NCI-H526 treated with DMSO at 0.1 percent for 48 hours (cell line): ENCODE measurements at regions not wholly inside any gene's neighbourhood (a gene's known extent, or its start where the extent isn't known, plus 50 kb on each side); places are given as distances from the start of the nearest gene placed in this dataset.

ENCODE experiments used
- DNase-seq: peaks from one replicate; lab custom pipeline; 2025; lab: John Stamatoyannopoulos, UW

GRCh38 chr1:47630346-47630745 lies 192.5 kb downstream of the FOXD2 start:
- no peak for DNase-seq

- no peak for DNase-seq
These were observed 193.7 kb downstream of the FOXD2 start for GRCh38 chr1:47631411-47631995.

GRCh38 chr1:47635111-47635510 lies 197.3 kb downstream of the FOXD2 start:
- no peak for DNase-seq

GRCh38 chr1:47635597-47635996 lies 197.8 kb downstream of the FOXD2 start:
- DNase-seq, result no peak

GRCh38 chr1:47637111-47637685 lies 199.4 kb downstream of the FOXD2 start:
- no peak for DNase-seq

GRCh38 chr1:47638240-47638639 lies 200.4 kb downstream of the FOXD2 start:
- no peak for DNase-seq

- no peak for DNase-seq
These were observed 200.9 kb downstream of the FOXD2 start for GRCh38 chr1:47638713-47639112.

- no peak for DNase-seq
These were observed 205.7 kb downstream of the FOXD2 start for GRCh38 chr1:47643306-47644211.

GRCh38 chr1:47644212-47644573 lies 206.3 kb downstream of the FOXD2 start:
- no peak for DNase-seq

GRCh38 chr1:47645151-47645550 lies 207.3 kb downstream of the FOXD2 start:
- DNase-seq, result no peak

GRCh38 chr1:47646676-47647075 lies 208.8 kb downstream of the FOXD2 start:
- DNase-seq, result no peak

- no peak for DNase-seq
These were observed 209.5 kb downstream of the FOXD2 start for GRCh38 chr1:47647327-47647845.

GRCh38 chr1:47650205-47650604 lies 212.4 kb downstream of the FOXD2 start:
- no peak for DNase-seq

GRCh38 chr1:47650611-47651010 lies 212.8 kb downstream of the FOXD2 start:
- no peak for DNase-seq

GRCh38 chr1:47651311-47652089 lies 213.7 kb downstream of the FOXD2 start:
- DNase-seq, result no peak

GRCh38 chr1:47655521-47656300 lies 217.9 kb downstream of the FOXD2 start:
- DNase-seq, result no peak

- no peak for DNase-seq
These were observed 219.2 kb downstream of the FOXD2 start for GRCh38 chr1:47656719-47657685.

- DNase-seq, result no peak
These were observed 220.5 kb downstream of the FOXD2 start for GRCh38 chr1:47658161-47658920.

- DNase-seq, result no peak
These were observed 221.3 kb downstream of the FOXD2 start for GRCh38 chr1:47659146-47659545.
